Smooth muscle cell (in vitro differentiated cells): ENCODE measurements at regions not wholly inside any gene's neighbourhood (a gene's known extent, or its start where the extent isn't known, plus 50 kb on each side); places are given as distances from the start of the nearest gene placed in this dataset.

Experiments used
- DNase-seq: peaks from one replicate; lab custom pipeline; 2025; ENCODE audit not compliant: unreplicated experiment; lab: John Stamatoyannopoulos, UW
- H2AFZ ChIP-seq: fragments of 200-600 bp; sonication (generic); 2 replicates; pipeline ENCODE4 v1.6.0; 2016; ENCODE audit warnings: antibody characterized with exemption, low read depth, mild to moderate bottlenecking
- H3F3A ChIP-seq: fragments of 200-600 bp; sonication (generic); 2 replicates; pipeline ENCODE4 v1.6.0; 2017; ENCODE audit warnings: antibody characterized with exemption, low read depth
- H3K27ac ChIP-seq: fragments of 200-600 bp; sonication (generic); 2 replicates; pipeline ENCODE4 v1.5.1; 2016; ENCODE audit warnings: low read depth, mild to moderate bottlenecking
- H3K27me3 ChIP-seq: fragments of 200-600 bp; sonication (generic); 2 replicates; pipeline ENCODE4 v1.6.1; 2016; ENCODE audit warnings: low read depth, mild to moderate bottlenecking
- H3K36me3 ChIP-seq: fragments of 200-600 bp; sonication (generic); 2 replicates; pipeline ENCODE4 v1.5.1; 2016; ENCODE audit warnings: low read depth
- H3K4me1 ChIP-seq: fragments of 200-600 bp; sonication (generic); 2 replicates; pipeline ENCODE4 v1.5.1; 2016; ENCODE audit warnings: low read depth
- H3K4me2 ChIP-seq: fragments of 200-600 bp; sonication (generic); 2 replicates; pipeline ENCODE4 v1.6.0; 2016; ENCODE audit warnings: mild to moderate bottlenecking
- H3K4me3 ChIP-seq: fragments of 200-600 bp; sonication (generic); 2 replicates; pipeline ENCODE4 v1.5.1; 2016; ENCODE audit warnings: mild to moderate bottlenecking
- H3K79me2 ChIP-seq: fragments of 200-600 bp; sonication (generic); 2 replicates; pipeline ENCODE4 v1.6.0; 2016; ENCODE audit warnings: low read depth, mild to moderate bottlenecking
- H3K9ac ChIP-seq: fragments of 200-600 bp; sonication (generic); 2 replicates; pipeline ENCODE4 v1.6.0; 2016; ENCODE audit warnings: low read depth
- H3K9me3 ChIP-seq: fragments of 200-600 bp; sonication (generic); replicated peaks from 2 replicates; pipeline ENCODE4 v1.5.1; 2016; ENCODE audit warnings: low read depth
- H4K20me1 ChIP-seq: fragments of 200-600 bp; sonication (generic); 2 replicates; pipeline ENCODE4 v1.6.0; 2016; ENCODE audit warnings: low read depth
- WGBS: methylation state at CpG from one replicate; pipeline ENCODE4 v1.1.7; 2016; ENCODE audit warnings: low lambda C conversion rate; 5-methylcytosine and 5-hydroxymethylcytosine counted together
- TF ChIP-seq, protein P1 (sequence below): fragments of 200-600 bp; sonication (generic); IDR thresholded peaks from 2 replicates; pipeline ENCODE4 v1.5.1; 2017; ENCODE audit warnings: borderline replicate concordance, mild to moderate bottlenecking, antibody characterized with exemption; ENCODE audit not compliant: insufficient read depth, poor library complexity, severe bottlenecking

DNA sequence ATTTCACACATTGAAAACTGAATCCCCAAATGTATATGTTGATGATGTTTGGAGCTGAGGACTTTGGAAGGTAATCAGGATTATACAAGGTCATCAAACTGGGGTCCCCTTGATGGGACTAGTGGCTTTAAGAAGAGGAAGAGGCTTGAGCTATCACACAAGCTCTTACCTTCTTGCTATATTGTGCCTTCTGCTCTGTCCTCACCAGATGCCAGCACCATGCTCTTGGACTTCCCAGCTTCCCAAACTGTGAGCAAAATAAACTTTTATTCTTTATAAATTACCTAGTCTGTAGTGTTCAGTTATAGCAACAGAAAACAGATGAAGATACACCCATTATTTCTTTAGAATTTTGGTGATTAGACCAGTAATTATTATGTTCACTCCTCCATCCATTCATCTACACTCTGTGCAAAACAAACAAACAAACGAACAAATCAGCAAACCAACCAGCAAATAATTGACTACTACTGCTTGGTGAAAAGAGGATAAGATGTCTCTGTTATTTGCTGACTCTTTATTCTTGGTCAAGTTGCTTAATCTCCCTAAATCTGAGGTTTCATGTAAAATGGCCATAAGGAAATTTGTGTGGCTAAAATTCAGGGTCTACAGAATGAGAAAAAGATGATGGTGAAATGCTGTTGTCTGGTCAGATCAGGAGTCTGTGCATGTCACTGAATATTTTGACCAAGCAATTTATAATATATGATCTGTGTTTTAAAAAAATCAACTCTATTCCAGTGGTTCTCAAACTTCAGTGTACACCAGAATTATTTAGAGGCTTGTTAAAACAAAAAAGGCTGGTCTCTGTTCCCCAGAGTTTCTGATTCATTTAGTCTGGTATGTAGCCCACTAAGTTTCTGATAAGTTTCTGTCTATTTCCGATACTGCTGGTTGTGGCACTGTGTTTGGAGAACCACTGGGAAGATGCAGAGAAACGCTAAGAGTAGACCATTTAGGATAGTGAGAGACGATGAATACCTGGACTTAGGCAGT lies 854.1 kb downstream of the MAT2B start:
- DNase-seq: no peak
- TF ChIP-seq, protein P1, sequence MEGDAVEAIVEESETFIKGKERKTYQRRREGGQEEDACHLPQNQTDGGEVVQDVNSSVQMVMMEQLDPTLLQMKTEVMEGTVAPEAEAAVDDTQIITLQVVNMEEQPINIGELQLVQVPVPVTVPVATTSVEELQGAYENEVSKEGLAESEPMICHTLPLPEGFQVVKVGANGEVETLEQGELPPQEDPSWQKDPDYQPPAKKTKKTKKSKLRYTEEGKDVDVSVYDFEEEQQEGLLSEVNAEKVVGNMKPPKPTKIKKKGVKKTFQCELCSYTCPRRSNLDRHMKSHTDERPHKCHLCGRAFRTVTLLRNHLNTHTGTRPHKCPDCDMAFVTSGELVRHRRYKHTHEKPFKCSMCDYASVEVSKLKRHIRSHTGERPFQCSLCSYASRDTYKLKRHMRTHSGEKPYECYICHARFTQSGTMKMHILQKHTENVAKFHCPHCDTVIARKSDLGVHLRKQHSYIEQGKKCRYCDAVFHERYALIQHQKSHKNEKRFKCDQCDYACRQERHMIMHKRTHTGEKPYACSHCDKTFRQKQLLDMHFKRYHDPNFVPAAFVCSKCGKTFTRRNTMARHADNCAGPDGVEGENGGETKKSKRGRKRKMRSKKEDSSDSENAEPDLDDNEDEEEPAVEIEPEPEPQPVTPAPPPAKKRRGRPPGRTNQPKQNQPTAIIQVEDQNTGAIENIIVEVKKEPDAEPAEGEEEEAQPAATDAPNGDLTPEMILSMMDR: no peak
- Histone ChIP-seq H3K36me3 (no peaks in the 10 kb centered on the region), H3K27ac (peak overlapping the region; percentile 97), H3K79me2 (no peaks in the 10 kb centered on the region), H3K9me3 (no peaks in the 10 kb centered on the region), H3K27me3 (no peaks in the 10 kb centered on the region), H3K4me3 (peak overlapping the region; percentile 5), H4K20me1 (no peaks in the 10 kb centered on the region), H2AFZ (no peak overlapping the region), H3K4me1 (peaks cover 28% of the 10 kb centered on the region), H3F3A (peaks cover 12% of the 10 kb centered on the region), H3K4me2 (peak overlapping the region; percentile 70), H3K9ac (peak overlapping the region; percentile 74)
- WGBS: 27% methylated on average over 4 of the region's 4 CpGs

DNA sequence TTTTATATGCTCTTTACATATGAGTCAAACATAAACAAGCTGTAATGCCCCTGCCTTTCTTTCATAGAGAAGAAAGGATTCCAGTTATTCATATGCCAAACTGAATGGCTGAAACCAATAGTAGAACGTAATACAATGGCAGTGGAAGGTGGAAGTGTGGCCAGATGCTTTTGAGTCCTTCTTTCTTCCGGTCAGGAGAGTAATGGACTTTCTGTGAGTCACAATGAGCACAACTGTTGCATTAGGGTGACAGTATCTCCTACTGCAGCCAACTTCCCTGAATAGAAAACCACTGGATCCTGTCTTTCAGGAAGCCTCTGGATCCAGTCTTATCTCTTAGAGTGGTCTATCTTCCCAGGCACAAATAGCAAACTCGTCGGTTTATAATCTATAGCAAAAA lies 855.2 kb downstream of the MAT2B start:
- TF ChIP-seq, protein P1: no peak
- Histone ChIP-seq H3K4me2 (peak overlapping the region; percentile 70), H4K20me1 (no peaks in the 10 kb centered on the region), H3K4me3 (no peak overlapping the region), H3K27ac (peak overlapping the region; percentile 97), H3K4me1 (peaks cover 28% of the 10 kb centered on the region), H2AFZ (no peak overlapping the region), H3F3A (peaks cover 12% of the 10 kb centered on the region), H3K36me3 (no peaks in the 10 kb centered on the region), H3K79me2 (no peaks in the 10 kb centered on the region), H3K9ac (peak overlapping the region; percentile 74), H3K9me3 (no peaks in the 10 kb centered on the region), H3K27me3 (no peaks in the 10 kb centered on the region)
- 21% methylated on average over 4 of the region's 4 CpGs for WGBS
- DNase-seq: no peak

DNA sequence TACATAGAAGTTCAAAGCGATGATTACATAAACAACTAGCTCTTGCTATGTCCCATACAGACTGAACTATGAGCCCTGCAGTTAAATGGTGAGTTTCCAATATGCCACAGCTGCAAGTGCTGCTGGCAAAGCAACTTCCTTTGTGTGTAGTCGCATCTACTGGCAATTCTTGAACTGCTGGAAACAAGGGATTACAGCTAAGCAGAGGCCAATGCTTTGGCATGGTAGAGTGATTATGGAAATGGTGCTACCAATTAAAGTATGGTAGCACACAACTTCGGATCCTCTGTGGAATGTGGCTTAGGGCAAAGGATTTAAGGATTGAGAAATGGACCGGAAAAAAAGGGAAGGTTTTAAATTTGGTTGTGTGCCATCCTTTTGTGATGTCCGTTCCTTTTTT lies 856.6 kb downstream of the MAT2B start:
- Histone ChIP-seq H3K9ac (no peak overlapping the region), H2AFZ (no peak overlapping the region), H3K4me2 (no peak overlapping the region), H3K9me3 (no peaks in the 10 kb centered on the region), H4K20me1 (no peaks in the 10 kb centered on the region), H3K27me3 (no peaks in the 10 kb centered on the region), H3F3A (peaks cover 12% of the 10 kb centered on the region), H3K4me3 (no peak overlapping the region), H3K27ac (peak overlapping the region; percentile 97), H3K36me3 (no peaks in the 10 kb centered on the region), H3K4me1 (peaks cover 28% of the 10 kb centered on the region), H3K79me2 (no peaks in the 10 kb centered on the region)
- no peak for DNase-seq
- WGBS: 94% methylated on average over 5 of the region's 5 CpGs
- TF ChIP-seq, protein P1: no peak
